C4-2B (cell line): ENCODE measurements at regions not wholly inside any gene's neighbourhood (a gene's known extent, or its start where the extent isn't known, plus 50 kb on each side); places are given as distances from the start of the nearest gene placed in this dataset.

Experiments used
- CTCF ChIP-seq: fragments of 450-650 bp; conservative IDR thresholded peaks from 2 replicates; pipeline ENCODE4 v1.5.1; 2017; ENCODE audit warnings: mild to moderate bottlenecking
- ZFX ChIP-seq: fragments of 450-650 bp; IDR thresholded peaks from 2 replicates; pipeline ENCODE4 v1.6.1; 2017

GRCh38 chr7:46554688-46555422 is 633.8 kb upstream of the IGFBP3 start:
- TF ChIP-seq CTCF, result no peak
- TF ChIP-seq ZFX, result no peak
